Smooth muscle cell (in vitro differentiated cells): ENCODE measurements at regions not wholly inside any gene's neighbourhood (a gene's known extent, or its start where the extent isn't known, plus 50 kb on each side); places are given as distances from the start of the nearest gene placed in this dataset.

Experiments used
- DNase-seq: peaks from one replicate; lab custom pipeline; 2025; ENCODE audit not compliant: unreplicated experiment; lab: John Stamatoyannopoulos, UW
- H2AFZ ChIP-seq: fragments of 200-600 bp; sonication (generic); 2 replicates; pipeline ENCODE4 v1.6.0; 2016; ENCODE audit warnings: antibody characterized with exemption, low read depth, mild to moderate bottlenecking
- H3F3A ChIP-seq: fragments of 200-600 bp; sonication (generic); 2 replicates; pipeline ENCODE4 v1.6.0; 2017; ENCODE audit warnings: antibody characterized with exemption, low read depth
- H3K27ac ChIP-seq: fragments of 200-600 bp; sonication (generic); 2 replicates; pipeline ENCODE4 v1.5.1; 2016; ENCODE audit warnings: low read depth, mild to moderate bottlenecking
- H3K27me3 ChIP-seq: fragments of 200-600 bp; sonication (generic); 2 replicates; pipeline ENCODE4 v1.6.1; 2016; ENCODE audit warnings: low read depth, mild to moderate bottlenecking
- H3K36me3 ChIP-seq: fragments of 200-600 bp; sonication (generic); 2 replicates; pipeline ENCODE4 v1.5.1; 2016; ENCODE audit warnings: low read depth
- H3K4me1 ChIP-seq: fragments of 200-600 bp; sonication (generic); 2 replicates; pipeline ENCODE4 v1.5.1; 2016; ENCODE audit warnings: low read depth
- H3K4me2 ChIP-seq: fragments of 200-600 bp; sonication (generic); 2 replicates; pipeline ENCODE4 v1.6.0; 2016; ENCODE audit warnings: mild to moderate bottlenecking
- H3K4me3 ChIP-seq: fragments of 200-600 bp; sonication (generic); 2 replicates; pipeline ENCODE4 v1.5.1; 2016; ENCODE audit warnings: mild to moderate bottlenecking
- H3K79me2 ChIP-seq: fragments of 200-600 bp; sonication (generic); 2 replicates; pipeline ENCODE4 v1.6.0; 2016; ENCODE audit warnings: low read depth, mild to moderate bottlenecking
- H3K9ac ChIP-seq: fragments of 200-600 bp; sonication (generic); 2 replicates; pipeline ENCODE4 v1.6.0; 2016; ENCODE audit warnings: low read depth
- H3K9me3 ChIP-seq: fragments of 200-600 bp; sonication (generic); replicated peaks from 2 replicates; pipeline ENCODE4 v1.5.1; 2016; ENCODE audit warnings: low read depth
- H4K20me1 ChIP-seq: fragments of 200-600 bp; sonication (generic); 2 replicates; pipeline ENCODE4 v1.6.0; 2016; ENCODE audit warnings: low read depth
- WGBS: methylation state at CpG from one replicate; pipeline ENCODE4 v1.1.7; 2016; ENCODE audit warnings: low lambda C conversion rate; 5-methylcytosine and 5-hydroxymethylcytosine counted together
- TF ChIP-seq, protein P1 (sequence below): fragments of 200-600 bp; sonication (generic); IDR thresholded peaks from 2 replicates; pipeline ENCODE4 v1.5.1; 2017; ENCODE audit warnings: borderline replicate concordance, mild to moderate bottlenecking, antibody characterized with exemption; ENCODE audit not compliant: insufficient read depth, poor library complexity, severe bottlenecking

GRCh38 chr4:171288816-171289432, 524.3 kb upstream of the GALNTL6 start:
- no peak overlapping the region for H3K9ac ChIP-seq
- no peak overlapping the region for H3K4me3 ChIP-seq
- no peaks in the 10 kb centered on the region for H3K79me2 ChIP-seq
- no peaks in the 10 kb centered on the region for H3F3A ChIP-seq
- no peaks in the 10 kb centered on the region for H4K20me1 ChIP-seq
- H3K36me3 ChIP-seq, result no peaks in the 10 kb centered on the region
- H2AFZ ChIP-seq, result no peak overlapping the region
- no peak overlapping the region for H3K27ac ChIP-seq
- H3K4me2 ChIP-seq, result no peak overlapping the region
- WGBS, result 71% methylated on average over 3 of the region's 3 CpGs
- TF ChIP-seq, protein P1, sequence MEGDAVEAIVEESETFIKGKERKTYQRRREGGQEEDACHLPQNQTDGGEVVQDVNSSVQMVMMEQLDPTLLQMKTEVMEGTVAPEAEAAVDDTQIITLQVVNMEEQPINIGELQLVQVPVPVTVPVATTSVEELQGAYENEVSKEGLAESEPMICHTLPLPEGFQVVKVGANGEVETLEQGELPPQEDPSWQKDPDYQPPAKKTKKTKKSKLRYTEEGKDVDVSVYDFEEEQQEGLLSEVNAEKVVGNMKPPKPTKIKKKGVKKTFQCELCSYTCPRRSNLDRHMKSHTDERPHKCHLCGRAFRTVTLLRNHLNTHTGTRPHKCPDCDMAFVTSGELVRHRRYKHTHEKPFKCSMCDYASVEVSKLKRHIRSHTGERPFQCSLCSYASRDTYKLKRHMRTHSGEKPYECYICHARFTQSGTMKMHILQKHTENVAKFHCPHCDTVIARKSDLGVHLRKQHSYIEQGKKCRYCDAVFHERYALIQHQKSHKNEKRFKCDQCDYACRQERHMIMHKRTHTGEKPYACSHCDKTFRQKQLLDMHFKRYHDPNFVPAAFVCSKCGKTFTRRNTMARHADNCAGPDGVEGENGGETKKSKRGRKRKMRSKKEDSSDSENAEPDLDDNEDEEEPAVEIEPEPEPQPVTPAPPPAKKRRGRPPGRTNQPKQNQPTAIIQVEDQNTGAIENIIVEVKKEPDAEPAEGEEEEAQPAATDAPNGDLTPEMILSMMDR, result no peak
- no peaks in the 10 kb centered on the region for H3K9me3 ChIP-seq
- no peaks in the 10 kb centered on the region for H3K27me3 ChIP-seq
- DNase-seq, result no peak
- no peaks in the 10 kb centered on the region for H3K4me1 ChIP-seq

DNA sequence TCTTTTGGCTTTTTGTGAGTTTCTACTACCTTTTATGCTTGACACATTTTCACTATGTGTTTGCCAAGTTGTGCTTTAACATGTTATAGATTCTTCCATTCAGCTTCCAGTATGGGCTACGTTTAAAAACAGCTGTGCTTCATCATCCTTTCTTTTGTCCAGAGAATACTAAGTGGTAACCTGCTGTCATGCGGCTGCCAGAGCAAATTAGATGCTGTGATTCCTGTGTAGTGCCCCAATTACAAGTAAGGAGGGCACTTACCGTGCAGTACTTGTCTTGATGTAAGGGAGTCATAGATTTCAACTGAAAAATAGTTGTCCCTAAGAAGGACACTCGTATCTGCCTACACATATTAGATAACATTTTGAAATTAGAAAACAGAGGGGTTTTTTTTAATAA, 531.8 kb upstream of the GALNTL6 start:
- WGBS, result 81% methylated on average over 4 of the region's 4 CpGs

GRCh38 chr4:171279131-171279530, 534.1 kb upstream of the GALNTL6 start:
- Histone ChIP-seq H3K9me3 (no peaks in the 10 kb centered on the region), H3K36me3 (no peaks in the 10 kb centered on the region), H2AFZ (no peak overlapping the region), H3K4me3 (no peak overlapping the region), H3K4me2 (no peak overlapping the region), H4K20me1 (no peaks in the 10 kb centered on the region), H3F3A (no peaks in the 10 kb centered on the region), H3K9ac (no peak overlapping the region), H3K79me2 (no peaks in the 10 kb centered on the region), H3K27me3 (no peaks in the 10 kb centered on the region), H3K27ac (no peak overlapping the region), H3K4me1 (no peaks in the 10 kb centered on the region)
- no peak for DNase-seq
- WGBS, result 89% methylated on average over 2 of the region's 2 CpGs
- TF ChIP-seq, protein P1, result no peak

More for the DNA sequence above, 531.8 kb upstream of the GALNTL6 start:
- TF ChIP-seq, protein P1, result no peak
- Histone ChIP-seq H3K27ac (no peak overlapping the region), H3K4me1 (no peaks in the 10 kb centered on the region), H2AFZ (no peak overlapping the region), H3K79me2 (no peaks in the 10 kb centered on the region), H3K4me2 (no peak overlapping the region), H3K9me3 (no peaks in the 10 kb centered on the region), H3K27me3 (no peaks in the 10 kb centered on the region), H3K9ac (no peak overlapping the region), H4K20me1 (no peaks in the 10 kb centered on the region), H3K36me3 (no peaks in the 10 kb centered on the region), H3K4me3 (no peak overlapping the region), H3F3A (no peaks in the 10 kb centered on the region)
- DNase-seq, result no peak

- Histone ChIP-seq H3K79me2 (no peaks in the 10 kb centered on the region), H3K4me3 (no peak overlapping the region), H3K4me1 (no peaks in the 10 kb centered on the region), H3F3A (no peaks in the 10 kb centered on the region), H3K4me2 (no peak overlapping the region), H4K20me1 (no peaks in the 10 kb centered on the region), H3K9ac (no peak overlapping the region), H3K27ac (no peak overlapping the region), H3K36me3 (no peaks in the 10 kb centered on the region), H2AFZ (peak overlapping the region; percentile 58), H3K9me3 (no peaks in the 10 kb centered on the region), H3K27me3 (no peaks in the 10 kb centered on the region)
- no peak for DNase-seq
- TF ChIP-seq, protein P1, result no peak
- 78% methylated on average over 6 of the region's 6 CpGs for WGBS
These were observed 546.5 kb upstream of the GALNTL6 start for GRCh38 chr4:171266671-171267070.
